HT1080 (cell line): ENCODE measurements at regions not wholly inside any gene's neighbourhood (a gene's known extent, or its start where the extent isn't known, plus 50 kb on each side); places are given as distances from the start of the nearest gene placed in this dataset.

ENCODE experiments used
- DNase-seq: peaks from one replicate; pipeline ENCODE4 v3.0.0-alpha.2; 2015; ENCODE audit warnings: low read depth

DNA sequence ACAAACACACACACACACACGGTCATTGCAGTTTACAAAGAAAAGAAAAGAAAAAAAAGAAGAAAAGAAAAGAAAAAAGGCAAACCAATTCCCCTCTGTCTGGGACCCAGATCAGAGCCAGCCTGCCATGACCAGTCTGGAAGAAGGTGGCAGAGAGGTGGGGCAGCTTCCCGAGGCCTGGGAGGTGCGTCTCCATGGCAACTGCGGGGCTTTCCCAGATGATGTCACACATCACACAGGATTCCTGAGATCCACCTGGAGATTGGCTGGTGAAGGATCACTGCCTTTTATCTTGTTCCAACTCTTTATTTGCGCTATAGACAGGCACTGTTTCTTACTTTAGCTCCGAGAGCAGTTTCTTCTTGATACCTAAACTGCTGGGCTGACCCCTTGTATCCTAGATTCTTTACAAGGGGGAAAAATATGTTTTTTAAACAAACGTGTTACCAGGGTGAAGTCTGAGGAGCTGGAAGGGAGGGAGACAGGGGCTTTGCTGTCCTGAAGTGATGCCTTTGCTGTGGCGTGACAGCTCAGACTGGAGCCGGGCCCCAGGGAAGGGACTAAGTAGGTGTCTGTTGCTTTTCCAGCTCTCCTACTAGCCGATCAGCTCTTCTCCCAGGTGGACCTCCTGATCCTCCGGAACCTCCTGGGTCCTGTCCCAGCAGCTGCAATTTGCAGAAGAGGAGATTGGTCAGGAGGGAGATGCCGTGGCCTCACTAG lies 298.5 kb downstream of the KLF6 start:
- peak; percentile 66 for DNase-seq

DNA sequence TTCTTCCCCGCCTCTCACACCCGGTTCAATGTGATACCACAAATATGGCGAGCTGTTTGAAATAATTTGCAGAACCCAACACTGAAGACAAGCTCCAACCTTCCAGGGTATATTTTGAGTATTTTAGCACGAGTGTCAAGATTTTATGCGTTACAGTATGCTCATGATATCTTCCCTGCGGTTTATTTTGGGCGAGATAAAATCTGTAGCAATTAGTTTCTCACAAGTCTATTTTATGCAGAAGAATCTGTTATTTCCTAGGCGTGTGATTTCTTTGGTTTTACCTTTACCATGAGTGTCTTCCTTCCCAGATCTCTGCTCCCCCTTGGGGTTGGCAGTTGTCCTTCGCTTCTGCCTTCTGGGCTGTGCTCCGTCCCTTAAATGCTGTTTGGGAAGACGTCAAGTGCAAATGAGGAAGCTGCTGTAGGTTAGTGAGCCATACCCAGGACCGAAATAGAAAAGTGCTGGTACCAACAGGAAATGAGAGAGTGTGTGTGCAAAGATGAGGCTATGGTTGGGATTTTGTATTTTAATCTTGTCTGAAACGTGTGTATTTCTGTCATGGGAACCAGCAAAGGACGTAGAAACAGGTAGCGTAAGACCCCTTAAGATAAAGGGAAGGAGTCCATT lies 299.8 kb downstream of the KLF6 start:
- DNase-seq, result no peak

DNA sequence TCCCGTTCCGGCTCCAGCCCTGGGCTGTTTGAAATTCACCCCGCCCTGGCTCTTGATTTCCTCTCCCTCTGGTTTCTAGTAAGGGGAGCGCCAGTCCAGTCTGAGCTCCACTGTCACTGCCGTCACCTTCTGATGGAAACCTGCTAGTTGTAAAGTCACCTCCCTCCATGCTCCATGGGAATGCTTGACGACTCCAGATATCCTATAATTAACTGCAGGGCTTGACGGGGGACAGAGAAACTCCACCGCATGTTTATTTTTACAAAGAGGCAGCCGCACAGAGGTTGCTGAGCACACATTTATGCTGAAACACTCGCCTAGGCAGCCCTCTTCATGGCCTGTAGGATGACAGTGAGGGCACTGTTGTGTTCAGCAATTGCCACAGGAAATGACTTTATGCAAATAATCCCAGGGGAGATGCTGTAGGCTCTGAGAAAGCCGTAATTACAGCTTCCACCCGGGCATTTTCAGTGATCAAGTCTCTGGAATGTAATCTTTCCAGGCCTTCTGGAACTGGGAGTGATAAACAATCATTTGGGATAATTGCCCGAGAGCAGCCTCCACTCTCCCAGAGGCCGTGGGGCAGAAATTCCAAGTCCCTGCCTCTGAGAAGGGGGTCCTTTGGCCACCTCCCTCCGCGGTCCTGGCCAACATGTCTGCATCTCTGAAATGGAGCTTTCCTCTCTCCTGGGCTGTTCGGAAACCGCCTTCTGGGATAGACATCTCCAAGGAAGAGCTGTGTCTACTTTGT lies 300.5 kb downstream of the KLF6 start:
- DNase-seq, result no peak

DNA sequence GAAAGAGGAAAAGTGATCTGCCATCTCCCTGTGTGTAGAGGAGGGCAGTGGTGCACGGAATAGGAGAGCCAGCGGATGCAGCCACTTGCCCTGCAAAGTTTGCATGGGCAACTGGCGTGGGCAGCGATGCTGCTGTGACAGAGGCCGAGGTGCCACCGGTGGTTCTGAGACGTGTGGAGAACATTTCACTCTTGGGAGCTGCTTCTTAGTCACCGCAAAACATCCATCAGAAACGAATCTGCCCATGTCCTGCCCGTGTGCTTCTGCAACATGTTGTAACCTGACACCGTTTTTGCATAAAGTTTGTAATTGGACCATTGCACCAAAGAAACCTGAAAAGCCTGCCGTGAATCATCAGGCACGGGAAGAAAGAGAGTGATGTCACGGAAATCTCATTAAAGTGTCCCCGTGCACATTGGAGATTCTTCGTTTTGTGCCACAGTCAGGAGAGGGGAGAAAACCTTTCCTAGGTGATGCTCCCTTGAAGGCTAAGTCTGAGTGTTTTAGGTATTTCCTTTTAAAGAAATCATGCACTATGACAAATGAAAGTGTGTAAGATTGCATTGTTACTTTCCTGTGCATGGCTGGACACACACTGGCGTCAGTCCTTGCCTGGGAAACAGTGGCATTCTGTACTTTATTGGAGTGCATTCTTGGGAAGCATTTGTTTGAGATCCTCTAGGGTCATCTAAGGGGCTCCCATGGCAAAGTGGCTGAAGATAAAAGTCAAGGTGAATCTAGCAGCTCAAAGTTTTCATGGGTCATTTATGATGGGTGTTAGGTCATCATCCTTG lies 302.6 kb downstream of the KLF6 start:
- peak; percentile 90 for DNase-seq

DNA sequence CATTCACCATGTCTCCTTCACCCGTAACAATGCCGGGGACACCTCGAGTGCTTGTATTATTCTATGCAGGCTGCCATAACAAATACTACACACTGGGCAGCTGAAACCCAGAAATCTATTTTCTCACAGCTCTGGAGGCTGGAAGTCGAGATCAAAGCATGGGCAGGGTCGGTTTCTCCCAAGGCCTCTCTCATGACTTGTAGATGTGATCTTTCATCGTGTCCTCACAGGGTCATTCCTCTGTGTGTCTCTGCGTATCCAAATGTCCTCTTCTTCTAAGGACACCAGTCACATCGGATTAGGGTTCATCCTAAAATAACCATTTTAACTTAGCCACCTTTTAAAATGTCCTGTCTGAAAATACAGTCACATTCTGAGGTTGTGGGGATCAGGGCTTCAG lies 303.5 kb downstream of the KLF6 start:
- DNase-seq, result no peak

DNA sequence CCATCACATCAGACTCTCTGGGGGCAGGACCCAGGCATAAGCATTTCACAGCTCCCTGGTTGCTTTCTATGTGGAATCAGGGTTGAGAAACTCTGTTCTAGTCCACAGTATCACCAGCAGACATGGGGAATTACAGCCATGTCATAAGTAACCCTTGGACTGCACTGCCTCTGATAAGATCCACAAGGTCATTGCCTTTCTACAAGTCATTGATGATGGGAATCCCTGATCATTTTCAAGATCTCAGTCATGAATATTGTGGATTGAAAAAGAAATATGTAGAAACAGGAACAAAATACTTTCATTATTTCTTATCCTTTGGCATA lies 304.1 kb downstream of the KLF6 start:
- DNase-seq, result no peak

DNA sequence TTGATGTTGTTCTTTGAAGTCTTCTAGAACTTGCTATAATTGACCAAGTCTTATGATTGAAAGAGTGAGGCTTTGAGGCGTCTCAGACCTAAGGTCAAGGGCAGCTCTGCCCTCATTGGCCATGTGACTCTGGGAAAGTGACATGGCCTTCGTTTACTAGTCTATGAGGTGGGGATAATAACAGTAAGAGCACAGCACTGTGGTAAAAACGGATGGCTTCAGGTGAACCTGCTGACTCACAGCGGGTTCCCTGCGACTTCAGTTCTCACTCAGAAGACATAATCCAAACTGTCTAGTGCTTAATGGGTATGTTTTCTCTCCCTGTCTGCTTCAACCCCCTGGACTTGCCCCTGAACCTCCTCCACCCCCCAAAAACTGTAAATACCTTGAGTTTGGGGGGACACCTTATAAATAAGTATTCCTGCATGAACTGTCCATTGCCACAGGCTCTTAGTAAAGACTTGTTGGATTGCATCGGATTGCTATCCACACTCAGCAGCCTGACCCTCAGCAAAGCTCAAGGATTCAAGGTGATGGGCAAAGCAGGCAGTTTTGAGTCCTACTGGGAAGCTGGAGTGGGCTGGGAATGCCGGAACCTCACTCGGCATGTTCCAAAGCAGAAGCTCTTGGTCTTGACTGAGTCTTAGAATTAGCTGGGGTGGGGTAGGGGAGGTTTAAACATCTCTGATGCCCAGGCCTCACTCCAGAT lies 304.6 kb downstream of the KLF6 start:
- no peak for DNase-seq

DNA sequence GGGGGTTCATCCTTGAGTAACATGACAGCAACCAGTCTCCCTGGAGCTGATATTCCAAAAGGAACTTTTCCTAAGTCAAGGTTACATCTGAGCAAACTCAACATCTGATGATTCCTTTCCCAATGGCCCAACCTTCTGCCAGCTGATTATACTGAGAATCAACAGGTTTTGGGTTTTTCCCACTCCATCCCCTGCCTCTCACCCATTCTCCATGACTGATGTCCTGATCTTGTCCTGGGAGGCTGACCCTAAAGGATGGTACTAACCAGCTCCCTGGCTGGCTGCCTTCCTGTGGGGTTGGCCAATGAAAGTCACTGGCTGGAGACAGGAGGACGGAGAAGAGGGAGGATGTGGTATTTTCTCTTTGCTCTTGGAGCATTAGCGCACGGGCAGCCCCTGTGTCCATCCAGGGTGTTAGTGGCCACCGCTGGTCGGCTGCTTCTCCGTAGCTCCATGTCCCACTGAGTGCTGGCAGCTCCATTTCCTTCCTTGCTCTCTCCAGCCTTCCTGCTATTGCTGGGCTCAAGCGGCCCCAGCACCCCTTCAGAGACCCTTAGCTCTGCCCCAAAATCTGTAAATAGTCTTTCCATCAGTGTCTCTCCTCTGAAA lies 306.2 kb upstream of the PITRM1 start:
- DNase-seq, result no peak

DNA sequence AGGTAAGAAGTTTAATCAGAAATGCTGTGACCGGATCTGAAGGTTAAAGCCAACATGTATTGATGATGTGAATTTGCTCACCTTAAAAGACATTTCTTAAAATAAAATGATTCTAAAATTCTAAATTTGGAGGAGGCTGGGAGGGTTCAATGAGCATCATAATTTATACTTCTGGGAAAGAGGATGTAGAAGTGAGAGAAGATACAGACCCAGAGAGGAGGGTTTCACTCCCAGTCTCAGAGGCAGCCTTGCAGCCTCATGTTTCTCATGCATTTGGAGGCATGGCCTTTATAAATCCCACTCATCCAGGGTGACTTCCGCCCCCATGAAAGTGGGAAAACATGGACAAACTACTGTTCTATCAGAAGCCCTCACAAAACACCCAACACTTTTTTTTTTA lies 305.6 kb upstream of the PITRM1 start:
- DNase-seq, result no peak

DNA sequence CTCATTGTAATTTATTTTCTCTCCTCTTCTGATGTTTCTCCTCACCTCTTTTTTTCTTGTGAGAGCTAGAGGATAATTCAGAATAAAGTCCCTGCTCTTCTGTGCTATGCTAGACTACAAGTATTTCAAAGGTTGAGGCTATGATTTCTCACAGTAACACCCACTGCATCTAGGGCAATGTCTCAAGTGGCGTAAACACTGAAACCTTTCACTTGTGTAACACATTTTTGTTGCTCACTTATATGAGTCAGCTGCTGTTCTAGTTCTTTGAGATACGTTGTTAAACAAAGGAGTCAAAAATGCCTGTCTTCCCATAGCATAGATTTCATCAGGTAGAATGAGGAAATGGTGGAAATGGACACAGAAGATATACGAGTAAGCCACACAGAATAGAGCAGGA lies 305.1 kb upstream of the PITRM1 start:
- DNase-seq, result no peak

DNA sequence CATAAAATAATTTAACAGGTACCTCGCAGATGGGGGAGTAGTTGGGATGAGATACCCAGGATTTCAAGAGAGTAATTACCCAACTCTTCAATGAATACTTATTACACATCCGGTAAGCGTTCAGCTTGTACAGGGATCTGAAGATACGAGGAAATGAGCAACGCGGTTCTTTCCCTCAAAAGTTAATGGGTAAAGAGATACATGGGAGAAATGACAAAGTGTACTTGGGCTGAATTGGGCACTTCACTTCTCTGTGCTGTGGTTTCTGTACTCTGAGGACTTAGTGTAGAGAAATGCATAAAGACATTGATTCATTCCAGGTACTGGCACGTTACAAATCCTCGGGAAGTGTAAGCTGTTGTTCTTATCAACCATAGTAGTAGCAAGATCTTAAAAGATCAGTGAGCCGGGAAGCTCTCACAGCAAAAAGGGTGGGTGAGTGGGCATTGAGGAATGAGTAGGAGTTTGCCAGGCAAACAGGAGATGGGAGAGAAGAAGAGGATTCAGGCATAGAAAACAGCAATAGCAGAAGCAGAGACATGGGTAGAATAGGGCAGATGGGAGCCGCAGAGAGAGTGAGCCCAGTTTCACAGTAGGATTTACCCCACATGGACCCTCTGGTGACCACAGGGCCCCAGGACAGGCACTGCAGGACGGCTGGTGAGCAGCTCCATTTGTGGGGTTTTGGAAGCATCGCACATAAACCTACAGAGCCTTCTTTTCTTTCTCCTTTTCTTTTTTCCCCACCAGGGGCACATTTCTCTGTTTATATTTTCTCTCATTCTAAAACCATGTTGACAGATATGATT lies 304.3 kb upstream of the PITRM1 start:
- DNase-seq, result no peak

DNA sequence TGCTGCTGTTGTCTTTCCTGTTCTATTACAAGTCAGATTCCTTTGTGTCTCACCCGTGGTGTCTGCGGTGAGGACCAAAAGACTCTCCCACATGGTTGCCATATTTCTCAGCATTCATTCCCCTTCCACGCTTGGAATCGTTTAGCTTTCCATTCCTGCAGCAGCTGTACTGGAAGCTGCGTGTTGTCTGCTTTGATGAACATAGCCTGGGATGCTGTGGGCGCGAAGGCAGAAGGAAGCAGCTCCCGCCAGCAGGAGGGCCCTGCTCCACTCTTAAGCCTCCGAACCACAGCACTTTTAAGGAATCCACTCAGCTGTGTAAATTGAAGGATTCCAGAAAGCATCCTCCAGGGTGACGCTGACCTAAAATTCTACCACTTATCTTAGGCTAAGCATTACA lies 303.6 kb upstream of the PITRM1 start:
- no peak for DNase-seq

DNA sequence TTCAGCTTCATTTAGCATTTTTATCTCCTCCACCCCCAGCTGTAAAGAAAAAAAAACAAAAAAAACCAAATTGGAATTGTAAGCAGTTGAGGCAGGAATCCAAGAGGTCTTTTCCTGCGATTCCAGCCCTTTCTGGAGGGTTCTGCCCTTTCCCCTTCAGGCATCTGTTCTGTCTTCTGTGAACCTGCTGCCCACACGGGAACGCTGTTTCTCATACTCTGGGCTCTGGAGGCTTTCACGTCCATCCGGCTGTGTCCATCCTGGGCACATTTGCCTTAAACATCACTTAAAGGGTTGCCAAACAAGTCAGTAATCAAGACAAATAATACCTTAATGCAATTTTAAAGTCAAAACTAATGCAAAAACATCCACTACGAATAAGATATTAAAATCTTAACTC lies 302.8 kb upstream of the PITRM1 start:
- DNase-seq, result no peak

DNA sequence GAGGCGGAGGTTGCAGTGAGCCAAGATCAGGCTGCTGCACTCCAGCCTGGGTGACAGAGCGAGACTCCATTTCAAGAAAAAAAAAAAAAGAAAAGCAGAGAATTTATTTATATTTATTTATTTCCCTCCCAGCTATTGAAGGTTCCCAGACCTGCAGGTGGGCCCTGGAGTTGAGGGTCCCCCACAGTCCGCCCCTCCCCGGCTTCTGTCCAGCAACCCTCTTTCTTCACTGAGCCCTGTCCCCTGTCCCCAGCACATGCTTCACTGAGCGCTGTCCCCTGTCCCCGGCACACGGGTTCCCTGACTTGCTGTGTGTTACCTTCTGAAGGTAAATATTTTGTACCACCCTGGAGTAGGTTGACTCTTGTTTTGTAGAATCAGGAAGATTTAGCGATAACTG lies 301.7 kb upstream of the PITRM1 start:
- DNase-seq, result no peak

DNA sequence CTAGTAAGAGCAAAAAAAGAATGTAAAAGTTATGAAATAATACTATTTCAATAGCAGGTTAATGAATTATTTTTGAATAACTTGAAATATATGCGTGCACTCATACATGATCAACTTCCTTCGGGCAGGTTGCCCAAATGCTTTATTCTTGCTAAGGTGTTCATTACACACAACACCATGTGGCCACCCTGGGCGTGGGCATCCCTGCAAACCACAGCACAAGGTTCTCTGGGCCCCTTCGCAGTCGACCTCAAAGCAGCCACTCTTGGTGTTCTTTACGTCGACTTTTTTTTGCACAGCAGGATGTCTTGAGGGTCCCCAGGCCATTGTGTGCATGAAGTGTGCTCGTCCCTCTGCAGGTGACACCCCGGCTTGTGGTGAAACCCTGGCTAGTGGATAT lies 300.7 kb upstream of the PITRM1 start:
- no peak for DNase-seq

DNA sequence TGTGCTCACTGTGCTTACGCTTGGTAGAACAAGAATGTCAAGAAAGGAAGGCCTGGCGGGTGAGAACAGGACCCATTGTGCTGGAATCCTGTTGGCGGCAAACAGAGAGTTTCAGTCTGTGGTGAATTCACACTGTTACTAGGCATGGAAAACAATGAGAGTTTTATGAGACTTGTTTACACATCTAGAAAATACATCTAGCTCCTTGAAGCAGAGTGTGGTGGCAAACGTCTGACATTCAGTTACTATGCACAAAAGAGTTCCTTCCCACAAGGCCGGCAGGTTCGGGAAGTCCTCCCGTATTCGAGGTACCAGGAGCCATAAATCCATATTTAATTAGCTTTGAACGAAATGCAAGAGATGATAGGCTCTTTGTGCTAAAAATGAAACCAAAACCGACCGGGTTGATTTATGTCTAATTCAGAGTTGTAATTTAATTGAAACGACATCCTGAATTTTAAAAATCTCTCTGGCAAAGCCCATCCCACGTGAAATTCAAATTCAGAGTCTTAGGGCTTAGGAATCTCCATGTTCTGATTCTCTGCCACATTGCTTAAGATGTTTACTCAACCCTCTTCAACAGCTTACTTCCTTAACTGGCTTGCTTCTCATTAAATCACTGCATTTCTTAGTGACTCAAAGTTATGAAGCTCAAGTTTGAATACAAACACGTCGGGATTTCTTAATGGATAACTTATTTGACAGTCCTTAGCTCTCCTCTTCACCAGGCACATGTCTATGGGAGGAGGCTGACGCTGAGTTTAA lies 299.9 kb upstream of the PITRM1 start:
- DNase-seq, result no peak

DNA sequence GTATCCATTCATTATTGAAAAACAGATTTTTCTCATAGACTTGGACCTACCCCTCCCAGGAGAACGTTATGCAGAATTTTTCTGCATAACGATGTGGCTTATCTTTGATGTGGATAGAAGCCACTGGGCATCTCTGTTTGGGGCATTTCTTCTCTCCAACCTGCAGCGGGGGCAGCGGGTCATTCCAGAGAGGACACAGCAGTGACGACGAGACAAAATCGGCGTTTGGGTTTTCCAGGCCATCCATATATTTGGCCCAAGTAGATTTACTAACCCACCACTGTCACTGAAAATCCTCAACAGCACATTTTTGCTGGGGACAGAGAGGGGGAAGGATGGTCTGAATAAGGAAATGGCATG lies 299.3 kb upstream of the PITRM1 start:
- DNase-seq, result no peak

DNA sequence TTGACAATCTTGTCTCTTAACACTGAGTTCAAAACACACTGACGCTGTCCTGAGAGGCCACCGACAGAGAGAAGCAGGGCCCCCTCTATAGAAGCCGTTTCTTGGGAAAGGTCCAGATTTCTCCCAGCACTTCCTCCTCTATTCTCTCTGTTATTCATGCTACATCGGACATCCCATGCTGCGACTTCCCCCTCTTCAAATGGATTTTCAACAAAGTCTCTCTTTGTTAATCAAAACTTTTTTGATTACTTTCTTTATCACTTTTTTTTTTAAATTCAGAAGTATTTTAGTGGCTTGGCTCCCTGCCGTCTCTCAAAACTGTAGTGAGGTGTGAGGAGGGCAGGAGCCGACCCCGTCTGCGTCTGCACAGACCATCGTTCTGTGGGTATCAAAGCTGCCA lies 298.9 kb upstream of the PITRM1 start:
- DNase-seq, result no peak

DNA sequence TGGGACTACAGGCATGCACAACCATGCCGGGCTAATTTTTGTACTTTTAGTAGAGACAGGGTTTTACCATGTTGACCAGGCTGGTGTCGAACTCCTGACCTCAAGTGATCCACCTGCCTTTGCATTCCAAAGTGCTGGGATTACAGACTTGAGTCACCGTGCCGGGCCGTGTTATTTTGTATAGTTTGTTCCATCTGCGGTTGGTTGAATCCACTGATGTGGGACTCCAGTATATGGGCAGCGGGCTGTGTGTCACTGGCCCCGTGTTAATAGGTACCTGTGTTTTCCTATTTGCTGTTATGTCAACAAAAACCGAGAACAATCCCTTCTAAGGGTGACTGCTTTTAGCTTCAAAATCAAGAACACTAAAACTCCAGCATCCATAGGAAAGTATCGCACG lies 297.6 kb upstream of the PITRM1 start:
- no peak for DNase-seq

DNA sequence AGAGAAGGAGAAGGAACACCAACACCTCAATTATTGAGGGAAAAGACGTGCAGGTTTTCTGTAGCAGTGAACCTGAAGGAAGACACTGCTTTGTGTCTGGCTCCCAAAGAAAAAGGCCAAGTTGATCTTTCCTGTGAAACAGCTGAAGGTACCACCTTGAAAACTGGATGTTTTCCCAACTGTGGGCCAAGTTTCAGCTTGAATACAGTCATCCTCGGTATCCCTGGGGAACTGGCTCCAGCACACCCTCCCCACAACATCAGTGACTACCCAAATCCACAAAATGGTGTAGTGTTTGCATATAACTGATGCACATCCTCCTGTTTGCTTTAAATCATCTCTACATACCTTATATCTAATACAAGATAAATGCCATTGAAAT lies 297.0 kb upstream of the PITRM1 start:
- no peak for DNase-seq
